ENCODE measurements at regions not wholly inside any gene's neighbourhood (a gene's known extent, or its start where the extent isn't known, plus 50 kb on each side); places are given as distances from the start of the nearest gene placed in this dataset.

GRCh38 chr7:8922726-8923125 lies 489.3 kb downstream of the NXPH1 start:
- TF ChIP-seq POLR2A (IDR thresholded peaks at IDR 0.05) = no peak
- TF ChIP-seq, protein P1, sequence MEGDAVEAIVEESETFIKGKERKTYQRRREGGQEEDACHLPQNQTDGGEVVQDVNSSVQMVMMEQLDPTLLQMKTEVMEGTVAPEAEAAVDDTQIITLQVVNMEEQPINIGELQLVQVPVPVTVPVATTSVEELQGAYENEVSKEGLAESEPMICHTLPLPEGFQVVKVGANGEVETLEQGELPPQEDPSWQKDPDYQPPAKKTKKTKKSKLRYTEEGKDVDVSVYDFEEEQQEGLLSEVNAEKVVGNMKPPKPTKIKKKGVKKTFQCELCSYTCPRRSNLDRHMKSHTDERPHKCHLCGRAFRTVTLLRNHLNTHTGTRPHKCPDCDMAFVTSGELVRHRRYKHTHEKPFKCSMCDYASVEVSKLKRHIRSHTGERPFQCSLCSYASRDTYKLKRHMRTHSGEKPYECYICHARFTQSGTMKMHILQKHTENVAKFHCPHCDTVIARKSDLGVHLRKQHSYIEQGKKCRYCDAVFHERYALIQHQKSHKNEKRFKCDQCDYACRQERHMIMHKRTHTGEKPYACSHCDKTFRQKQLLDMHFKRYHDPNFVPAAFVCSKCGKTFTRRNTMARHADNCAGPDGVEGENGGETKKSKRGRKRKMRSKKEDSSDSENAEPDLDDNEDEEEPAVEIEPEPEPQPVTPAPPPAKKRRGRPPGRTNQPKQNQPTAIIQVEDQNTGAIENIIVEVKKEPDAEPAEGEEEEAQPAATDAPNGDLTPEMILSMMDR (IDR thresholded peaks at IDR 0.05) = no peak
- no peak for TF ChIP-seq EP300 (IDR thresholded peaks at IDR 0.05)

Data from upper lobe of left lung (tissue), 4 donors.